Neural crest cell (in vitro differentiated cells): ENCODE measurements at regions not wholly inside any gene's neighbourhood (a gene's known extent, or its start where the extent isn't known, plus 50 kb on each side); places are given as distances from the start of the nearest gene placed in this dataset.

Experiments
- DNase-seq: peaks from one replicate; pipeline ENCODE4 v3.0.0; 2021; ENCODE audit warnings: low read depth, mixed read lengths, low spot score
- H3K27ac Mint-ChIP-seq: one replicate; pipeline ENCODE4 v1.8.0; 2021; ENCODE audit warnings: mild to moderate bottlenecking, mixed read lengths; ENCODE audit not compliant: unreplicated experiment
- H3K27me3 Mint-ChIP-seq: 2 replicates; pipeline ENCODE4 v1.8.0; 2021; ENCODE audit warnings: low read depth, mild to moderate bottlenecking, mixed read lengths
- H3K36me3 Mint-ChIP-seq: 2 replicates; pipeline ENCODE4 v1.8.0; 2021; ENCODE audit warnings: low read depth, mild to moderate bottlenecking, mixed read lengths
- H3K4me1 Mint-ChIP-seq: 2 replicates; pipeline ENCODE4 v1.8.0; 2021; ENCODE audit warnings: mixed read lengths
- H3K4me3 Mint-ChIP-seq: one replicate; pipeline ENCODE4 v1.8.0; 2021; ENCODE audit warnings: mild to moderate bottlenecking, mixed read lengths
- H3K9me3 Mint-ChIP-seq: 2 replicates; pipeline ENCODE4 v1.8.0; 2021; ENCODE audit warnings: mixed read lengths
- TF ChIP-seq, protein P1 (sequence below): fragments of 200-600 bp; sonication (generic); conservative IDR thresholded peaks from 2 replicates; pipeline ENCODE4 v1.5.0; 2021; ENCODE audit warnings: antibody characterized with exemption, mild to moderate bottlenecking

DNA sequence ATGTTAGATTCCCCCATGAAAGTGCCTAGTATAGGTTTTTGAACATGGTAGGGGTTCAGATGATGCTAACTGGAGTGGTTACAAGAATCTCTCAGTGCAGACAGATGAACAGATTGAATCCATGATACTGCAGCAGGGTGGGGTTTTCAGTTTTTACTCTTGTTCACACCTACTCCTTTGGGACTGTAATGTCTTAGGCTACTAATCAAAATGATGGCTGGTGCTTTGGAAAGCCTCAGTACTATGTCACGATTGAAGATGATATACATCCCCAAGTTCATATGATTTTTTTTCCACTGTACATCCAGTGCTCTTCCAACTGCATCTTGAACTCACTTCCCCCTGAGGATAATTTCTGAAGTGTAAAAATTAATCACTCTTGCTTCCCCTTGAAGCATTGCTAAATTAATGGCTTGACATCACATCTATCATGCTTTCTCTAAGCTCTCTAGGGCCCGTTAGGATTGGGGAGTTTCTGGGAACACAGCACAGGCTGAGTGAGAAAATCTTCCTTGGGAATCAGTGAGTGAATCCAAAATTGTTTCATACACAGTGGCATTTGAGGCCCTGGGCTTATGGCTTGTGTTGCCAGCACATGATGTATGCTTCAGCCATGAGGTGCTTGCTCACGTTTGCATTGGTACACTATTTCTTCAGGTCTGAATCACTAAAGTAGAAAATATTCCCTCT lies 115.0 kb upstream of the TPRG1 start:
- DNase-seq, result no peak
- no peak overlapping the region for H3K4me3 Mint-ChIP-seq
- no peaks in the 10 kb centered on the region for H3K27me3 Mint-ChIP-seq
- H3K4me1 Mint-ChIP-seq, result no peaks in the 10 kb centered on the region
- H3K27ac Mint-ChIP-seq, result no peak overlapping the region
- TF ChIP-seq, protein P1, sequence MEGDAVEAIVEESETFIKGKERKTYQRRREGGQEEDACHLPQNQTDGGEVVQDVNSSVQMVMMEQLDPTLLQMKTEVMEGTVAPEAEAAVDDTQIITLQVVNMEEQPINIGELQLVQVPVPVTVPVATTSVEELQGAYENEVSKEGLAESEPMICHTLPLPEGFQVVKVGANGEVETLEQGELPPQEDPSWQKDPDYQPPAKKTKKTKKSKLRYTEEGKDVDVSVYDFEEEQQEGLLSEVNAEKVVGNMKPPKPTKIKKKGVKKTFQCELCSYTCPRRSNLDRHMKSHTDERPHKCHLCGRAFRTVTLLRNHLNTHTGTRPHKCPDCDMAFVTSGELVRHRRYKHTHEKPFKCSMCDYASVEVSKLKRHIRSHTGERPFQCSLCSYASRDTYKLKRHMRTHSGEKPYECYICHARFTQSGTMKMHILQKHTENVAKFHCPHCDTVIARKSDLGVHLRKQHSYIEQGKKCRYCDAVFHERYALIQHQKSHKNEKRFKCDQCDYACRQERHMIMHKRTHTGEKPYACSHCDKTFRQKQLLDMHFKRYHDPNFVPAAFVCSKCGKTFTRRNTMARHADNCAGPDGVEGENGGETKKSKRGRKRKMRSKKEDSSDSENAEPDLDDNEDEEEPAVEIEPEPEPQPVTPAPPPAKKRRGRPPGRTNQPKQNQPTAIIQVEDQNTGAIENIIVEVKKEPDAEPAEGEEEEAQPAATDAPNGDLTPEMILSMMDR, result no peak
- no peaks in the 10 kb centered on the region for H3K36me3 Mint-ChIP-seq
- peaks cover 17% of the 10 kb centered on the region for H3K9me3 Mint-ChIP-seq

DNA sequence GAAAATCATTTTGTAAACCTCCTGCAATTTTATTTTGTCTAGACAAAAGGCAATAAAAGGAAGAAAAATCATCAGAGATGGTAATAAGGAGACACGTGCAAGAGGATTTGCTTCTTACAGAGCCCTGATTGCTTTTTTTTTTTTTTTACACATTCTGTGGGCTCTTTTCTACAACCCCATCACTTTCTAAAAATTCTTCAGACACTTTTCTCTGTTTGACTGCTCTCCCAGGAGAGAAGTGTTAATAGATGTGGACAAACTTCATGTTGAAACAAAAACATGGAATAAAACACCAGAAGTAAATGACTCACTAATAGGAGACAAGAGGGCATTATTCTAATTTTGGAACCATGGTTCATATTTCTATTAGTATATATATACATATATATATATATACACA lies 114.4 kb upstream of the TPRG1 start:
- TF ChIP-seq, protein P1, result no peak
- no peak for DNase-seq
- Mint-ChIP-seq H3K36me3 (peaks cover 3% of the 10 kb centered on the region), H3K4me1 (no peaks in the 10 kb centered on the region), H3K9me3 (peaks cover 16% of the 10 kb centered on the region), H3K27me3 (no peaks in the 10 kb centered on the region), H3K27ac (no peak overlapping the region), H3K4me3 (no peak overlapping the region)

DNA sequence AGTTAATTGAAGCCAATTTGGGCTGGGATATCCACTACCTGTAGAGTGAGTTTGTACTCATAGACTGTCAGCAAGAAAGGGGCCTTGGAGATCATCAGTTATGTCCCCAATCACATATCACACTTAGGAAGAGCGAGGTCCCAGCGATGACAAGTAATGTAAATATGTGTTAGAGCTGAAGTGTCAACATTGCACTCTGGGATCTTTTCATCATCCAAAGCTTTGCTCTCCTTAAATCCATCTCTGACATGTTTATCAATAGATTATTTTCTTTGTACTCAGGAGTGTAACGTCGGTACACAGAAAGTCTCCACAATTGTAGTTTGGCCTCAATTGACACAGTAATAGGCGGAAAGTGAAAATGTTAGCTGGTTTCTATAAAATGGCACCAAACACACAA lies 113.7 kb upstream of the TPRG1 start:
- Mint-ChIP-seq H3K27me3 (no peaks in the 10 kb centered on the region), H3K27ac (no peak overlapping the region), H3K4me1 (no peaks in the 10 kb centered on the region), H3K9me3 (peaks cover 15% of the 10 kb centered on the region), H3K4me3 (no peak overlapping the region), H3K36me3 (peaks cover 3% of the 10 kb centered on the region)
- DNase-seq, result no peak
- TF ChIP-seq, protein P1, result no peak

DNA sequence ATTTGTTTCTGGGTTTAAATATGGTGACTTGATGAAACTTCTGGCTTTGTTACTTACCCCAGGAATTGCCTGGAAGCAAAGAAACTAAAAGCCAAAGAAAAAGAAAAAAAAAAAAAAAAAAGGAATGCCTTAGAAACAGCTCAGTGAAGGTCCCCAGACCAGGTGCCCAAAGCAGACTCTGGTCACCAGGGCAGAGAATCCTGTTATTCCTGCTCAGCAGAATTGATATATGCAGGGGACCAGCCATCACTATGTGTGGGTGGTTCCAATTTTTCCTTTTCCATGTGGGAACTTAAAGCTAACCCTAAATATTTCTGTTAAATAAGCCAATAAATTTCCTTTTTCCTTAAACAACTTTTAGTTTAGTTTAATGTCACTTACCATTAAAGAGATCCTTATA lies 100.8 kb upstream of the TPRG1 start:
- Mint-ChIP-seq H3K4me3 (no peak overlapping the region), H3K4me1 (no peaks in the 10 kb centered on the region), H3K27me3 (no peaks in the 10 kb centered on the region), H3K27ac (no peak overlapping the region), H3K36me3 (peaks cover 4% of the 10 kb centered on the region), H3K9me3 (peaks cover 14% of the 10 kb centered on the region)
- no peak for DNase-seq
- TF ChIP-seq, protein P1, result no peak

DNA sequence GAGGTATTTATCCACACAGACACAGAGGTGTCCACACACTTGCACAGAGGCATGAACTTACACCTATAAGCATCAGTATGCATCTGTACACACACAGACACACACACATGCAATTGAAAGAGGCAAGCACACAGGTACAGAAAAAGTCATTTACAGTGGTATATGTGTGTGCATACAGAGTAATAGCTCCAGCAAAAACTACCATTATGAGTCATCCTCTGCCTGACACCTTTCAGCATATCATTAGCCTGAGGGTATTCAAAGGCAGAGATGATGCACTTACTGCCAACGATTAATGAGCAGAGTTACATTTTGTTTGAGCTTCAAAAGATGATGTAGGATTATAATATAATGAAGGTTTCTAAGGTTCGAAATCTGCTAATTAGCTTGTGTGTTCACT lies 100.3 kb upstream of the TPRG1 start:
- Mint-ChIP-seq H3K4me1 (no peaks in the 10 kb centered on the region), H3K4me3 (no peak overlapping the region), H3K27ac (no peak overlapping the region), H3K36me3 (peaks cover 4% of the 10 kb centered on the region), H3K27me3 (no peaks in the 10 kb centered on the region), H3K9me3 (peaks cover 11% of the 10 kb centered on the region)
- DNase-seq, result no peak
- TF ChIP-seq, protein P1, result no peak
